Upper lobe of left lung (tissue), 4 donors: ENCODE measurements at regions not wholly inside any gene's neighbourhood (a gene's known extent, or its start where the extent isn't known, plus 50 kb on each side); places are given as distances from the start of the nearest gene placed in this dataset.

Source experiments
- CTCF ChIP-seq, 6 experiments: fragments of 450-650 bp in 4 of 6; fragments of 200-600 bp in 2 of 6; sonication (generic) in 2 of 6; IDR thresholded peaks; one replicate each; pipeline ENCODE4 v1.5.1; 2016 to 2019; ENCODE audit warnings: antibody characterized with exemption in 6 of 6
- EP300 ChIP-seq, 4 donors: sonication (generic); formaldehyde crosslinking; IDR thresholded peaks; one replicate each; pipeline ENCODE4 v1.5.1; 2017; ENCODE audit warnings: antibody characterized with exemption in 4 of 4, control low read depth in 2 of 4
- POLR2A ChIP-seq, 4 donors: fragments of 450-650 bp; IDR thresholded peaks; one replicate each; pipeline ENCODE4 v1.5.1; 2016 to 2017; ENCODE audit warnings: antibody characterized with exemption in 4 of 4, mild to moderate bottlenecking in 2 of 4
- POLR2AphosphoS5 ChIP-seq, 2 donors: sonication (generic); formaldehyde crosslinking; IDR thresholded peaks; one replicate each; pipeline ENCODE4 v1.5.1; 2017; ENCODE audit warnings: antibody characterized with exemption in 2 of 2

- no peak for TF ChIP-seq EP300 (IDR thresholded peaks at IDR 0.05)
- no peak for TF ChIP-seq CTCF (IDR thresholded peaks at IDR 0.05)
- TF ChIP-seq POLR2A (IDR thresholded peaks at IDR 0.05): no peak
- TF ChIP-seq POLR2AphosphoS5 (IDR thresholded peaks at IDR 0.05): no peak
Observed at GRCh38 chr3:1007866-1008265, 85.0 kb upstream of the CNTN6 start.
